Cardiac muscle cell (in vitro differentiated cells and primary cell): ENCODE measurements at regions not wholly inside any gene's neighbourhood (a gene's known extent, or its start where the extent isn't known, plus 50 kb on each side); places are given as distances from the start of the nearest gene placed in this dataset.

Experiments used
- DNase-seq, 2 donors: peaks; one replicate each; pipeline versions ENCODE4 v3.0.0 to v3.0.0-alpha.2; 2010 to 2017; ENCODE audit warnings: low read depth in 1 of 2, low spot score in 1 of 2
- H3K27ac ChIP-seq: fragments of 200-600 bp; sonication (generic); 2 replicates; pipeline ENCODE4 v1.5.1; 2016
- H3K27me3 ChIP-seq: fragments of 200-600 bp; sonication (generic); 2 replicates; pipeline ENCODE4 v1.6.0; 2016; ENCODE audit warnings: control low read depth
- H3K36me3 ChIP-seq: fragments of 200-600 bp; sonication (generic); 2 replicates; pipeline ENCODE4 v1.5.1; 2016; ENCODE audit warnings: control low read depth
- H3K4me1 ChIP-seq: fragments of 200-600 bp; sonication (generic); 2 replicates; pipeline ENCODE4 v1.8.1; 2017; ENCODE audit warnings: low read depth, mild to moderate bottlenecking, mixed run types
- H3K4me3 ChIP-seq: fragments of 200-600 bp; sonication (generic); 2 replicates; pipeline ENCODE4 v1.5.1; 2016; ENCODE audit warnings: mild to moderate bottlenecking
- H3K9me3 ChIP-seq: fragments of 200-600 bp; sonication (generic); 2 replicates; pipeline ENCODE4 v1.5.1; 2017; ENCODE audit warnings: low read depth, mild to moderate bottlenecking, control low read depth
- TF ChIP-seq, protein P1 (sequence below): IDR thresholded peaks from 2 replicates; pipeline ENCODE4 v1.5.1; 2012; ENCODE audit warnings: low read depth, mild to moderate bottlenecking, low read length

DNA sequence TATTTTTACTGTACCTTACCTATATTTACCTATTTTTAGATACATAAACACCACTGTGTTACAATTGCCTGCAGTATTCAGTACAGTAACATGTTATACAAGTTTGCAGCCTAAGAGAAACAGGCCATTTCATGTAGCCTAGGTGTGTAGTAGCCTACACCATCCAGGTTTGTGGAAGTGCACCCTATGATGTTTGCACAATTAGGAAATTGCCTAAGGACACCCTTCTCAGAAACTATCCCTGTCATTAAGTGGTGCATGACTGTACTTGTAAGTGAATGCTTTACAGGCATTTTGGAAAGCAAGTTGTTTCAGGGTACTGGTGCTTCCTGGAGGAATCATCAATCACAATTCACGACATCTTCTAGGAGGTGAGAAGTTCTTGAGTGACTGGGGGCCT, 991.8 kb upstream of the SLIT2 start:
- Histone ChIP-seq H3K9me3 (no peaks in the 10 kb centered on the region), H3K4me3 (no peak overlapping the region), H3K36me3 (no peaks in the 10 kb centered on the region), H3K4me1 (peaks cover 4% of the 10 kb centered on the region), H3K27me3 (no peaks in the 10 kb centered on the region), H3K27ac (no peak overlapping the region)
- TF ChIP-seq, protein P1, sequence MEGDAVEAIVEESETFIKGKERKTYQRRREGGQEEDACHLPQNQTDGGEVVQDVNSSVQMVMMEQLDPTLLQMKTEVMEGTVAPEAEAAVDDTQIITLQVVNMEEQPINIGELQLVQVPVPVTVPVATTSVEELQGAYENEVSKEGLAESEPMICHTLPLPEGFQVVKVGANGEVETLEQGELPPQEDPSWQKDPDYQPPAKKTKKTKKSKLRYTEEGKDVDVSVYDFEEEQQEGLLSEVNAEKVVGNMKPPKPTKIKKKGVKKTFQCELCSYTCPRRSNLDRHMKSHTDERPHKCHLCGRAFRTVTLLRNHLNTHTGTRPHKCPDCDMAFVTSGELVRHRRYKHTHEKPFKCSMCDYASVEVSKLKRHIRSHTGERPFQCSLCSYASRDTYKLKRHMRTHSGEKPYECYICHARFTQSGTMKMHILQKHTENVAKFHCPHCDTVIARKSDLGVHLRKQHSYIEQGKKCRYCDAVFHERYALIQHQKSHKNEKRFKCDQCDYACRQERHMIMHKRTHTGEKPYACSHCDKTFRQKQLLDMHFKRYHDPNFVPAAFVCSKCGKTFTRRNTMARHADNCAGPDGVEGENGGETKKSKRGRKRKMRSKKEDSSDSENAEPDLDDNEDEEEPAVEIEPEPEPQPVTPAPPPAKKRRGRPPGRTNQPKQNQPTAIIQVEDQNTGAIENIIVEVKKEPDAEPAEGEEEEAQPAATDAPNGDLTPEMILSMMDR, result no peak
- DNase-seq, result peak in 1 of 2 donors; percentile 13

DNA sequence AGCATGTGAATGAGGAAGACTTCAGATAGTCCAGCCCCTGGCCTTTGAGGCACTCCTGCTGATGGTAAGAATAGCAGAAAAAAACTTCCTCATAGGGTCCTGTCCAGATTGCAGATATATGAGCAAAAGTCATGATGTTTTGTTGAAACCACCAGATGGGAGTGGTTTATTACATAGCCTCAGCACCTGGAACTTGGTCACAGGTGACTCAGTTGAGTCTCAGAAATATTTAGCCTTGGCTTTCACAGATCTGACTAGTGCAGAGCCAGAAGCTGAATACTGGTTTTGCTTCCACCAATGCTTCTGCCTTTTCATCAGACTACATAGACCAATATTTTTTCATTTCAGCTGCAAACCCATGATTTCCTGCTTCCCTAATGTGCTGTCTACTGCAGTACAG, 994.9 kb upstream of the SLIT2 start:
- no peak overlapping the region for H3K4me3 ChIP-seq
- TF ChIP-seq, protein P1, result no peak
- H3K4me1 ChIP-seq, result peaks cover 4% of the 10 kb centered on the region
- H3K27ac ChIP-seq, result no peak overlapping the region
- no peaks in the 10 kb centered on the region for H3K27me3 ChIP-seq
- H3K36me3 ChIP-seq, result no peaks in the 10 kb centered on the region
- DNase-seq, result no peak
- H3K9me3 ChIP-seq, result no peaks in the 10 kb centered on the region

DNA sequence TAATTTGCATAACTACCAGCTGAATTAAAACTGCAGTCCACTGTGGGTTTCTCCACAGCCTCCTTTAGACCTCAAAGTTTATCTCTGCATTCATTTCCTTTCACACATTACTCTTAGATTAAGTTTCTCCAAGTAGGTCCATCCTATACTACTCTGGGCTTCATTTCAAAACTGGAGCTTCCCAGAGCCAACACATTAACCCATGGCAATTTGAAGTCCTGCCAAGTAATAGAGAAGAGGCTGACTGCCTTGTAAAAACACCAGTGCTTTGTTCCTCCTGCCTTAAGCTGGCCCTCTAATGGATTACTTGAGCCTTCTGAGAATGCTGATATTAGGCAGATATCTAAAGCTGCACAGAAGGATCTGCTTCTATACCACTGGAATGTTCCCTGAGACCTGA, 997.2 kb upstream of the SLIT2 start:
- peak in 1 of 2 donors; percentile 88 for DNase-seq
- H3K27ac ChIP-seq, result no peak overlapping the region
- H3K9me3 ChIP-seq, result no peaks in the 10 kb centered on the region
- H3K4me3 ChIP-seq, result no peak overlapping the region
- no peaks in the 10 kb centered on the region for H3K27me3 ChIP-seq
- H3K4me1 ChIP-seq, result no peaks in the 10 kb centered on the region
- H3K36me3 ChIP-seq, result no peaks in the 10 kb centered on the region
- TF ChIP-seq, protein P1, result no peak

DNA sequence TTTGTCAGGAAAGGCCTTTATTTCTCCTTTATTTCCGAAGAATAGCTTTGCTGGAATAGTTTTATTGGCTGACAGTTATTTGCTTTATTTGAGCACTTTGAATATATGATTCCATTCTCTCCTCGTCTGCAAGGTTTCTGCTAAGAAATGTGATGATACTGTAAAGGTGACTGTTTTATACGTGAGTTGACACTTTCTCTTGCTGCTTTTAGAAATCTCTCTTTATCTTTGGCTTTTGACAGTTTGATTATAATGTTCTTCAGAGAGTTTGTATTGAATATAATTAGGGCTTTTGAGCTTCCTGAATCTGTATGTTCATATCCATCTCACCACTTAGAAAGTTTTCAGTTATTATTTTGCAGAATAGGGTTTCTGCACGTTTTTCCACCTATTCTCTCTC, 1003.7 kb upstream of the SLIT2 start:
- H3K27me3 ChIP-seq, result no peaks in the 10 kb centered on the region
- no peak overlapping the region for H3K27ac ChIP-seq
- no peaks in the 10 kb centered on the region for H3K9me3 ChIP-seq
- H3K4me1 ChIP-seq, result no peaks in the 10 kb centered on the region
- no peak overlapping the region for H3K4me3 ChIP-seq
- DNase-seq, result no peak
- TF ChIP-seq, protein P1, result no peak
- no peaks in the 10 kb centered on the region for H3K36me3 ChIP-seq

DNA sequence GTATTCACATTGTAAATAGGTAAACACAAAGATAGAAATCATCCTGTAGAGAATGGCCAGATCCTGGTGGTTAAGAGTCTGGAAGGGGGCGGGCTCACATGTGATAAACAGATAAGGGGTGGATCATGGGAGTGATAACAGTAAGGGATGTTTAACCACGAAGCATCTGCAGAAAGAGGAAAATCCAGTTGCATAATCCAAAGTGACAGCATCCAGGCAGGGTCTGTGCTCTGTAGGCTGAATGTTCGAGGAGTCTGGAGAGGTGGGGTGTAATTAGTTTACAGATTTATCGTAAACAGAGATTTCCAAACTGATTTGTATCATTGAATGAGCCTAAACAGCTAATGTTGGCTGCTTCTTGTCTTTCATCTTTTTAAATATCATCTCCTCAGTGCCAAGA, 1009.8 kb upstream of the SLIT2 start:
- no peak overlapping the region for H3K27ac ChIP-seq

More for the DNA sequence above, 1009.8 kb upstream of the SLIT2 start:
- DNase-seq, result no peak
- Histone ChIP-seq H3K4me3 (no peak overlapping the region), H3K9me3 (no peaks in the 10 kb centered on the region), H3K36me3 (no peaks in the 10 kb centered on the region), H3K4me1 (no peaks in the 10 kb centered on the region), H3K27me3 (no peaks in the 10 kb centered on the region)
- TF ChIP-seq, protein P1, result no peak
